ENCODE measurements at regions not wholly inside any gene's neighbourhood (a gene's known extent, or its start where the extent isn't known, plus 50 kb on each side); places are given as distances from the start of the nearest gene placed in this dataset.
"Not testable (repeated sequence)": the region's sequence is repeated elsewhere in the genome, so short reads cannot be mapped to it uniquely, and the experiment has no call there.

DNA sequence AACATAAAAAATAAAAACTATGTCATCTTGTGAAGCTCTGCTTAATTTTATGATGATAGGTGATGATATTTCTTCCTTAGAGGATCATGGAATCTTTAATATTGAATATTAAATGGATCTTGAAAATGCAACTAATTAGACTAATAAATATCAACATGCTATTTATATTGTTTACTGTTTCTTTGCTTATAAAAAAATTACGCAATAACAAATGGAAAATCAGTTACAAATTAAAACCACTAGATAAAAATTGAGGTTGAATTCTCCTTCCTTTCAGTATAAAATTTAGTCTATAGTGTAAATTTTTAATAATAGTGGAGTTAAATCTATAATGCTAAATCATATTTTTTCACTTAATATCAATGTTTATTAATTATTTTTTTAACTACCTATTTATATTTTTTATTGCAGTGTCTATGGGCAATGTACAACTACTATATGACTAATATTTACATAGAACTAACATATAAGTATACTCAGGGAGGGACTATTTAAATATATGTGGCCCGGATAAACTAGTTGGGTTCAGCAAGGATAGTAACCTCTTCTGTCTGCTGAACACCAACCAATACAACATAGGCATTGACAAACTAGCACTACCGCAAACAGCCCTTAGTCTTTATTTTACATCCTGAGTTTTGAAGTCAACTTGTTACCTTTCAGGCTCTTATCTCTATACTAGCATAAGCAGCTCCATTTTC is 628.0 kb downstream of the EFNB2 start:
- no peak for DNase-seq

DNA sequence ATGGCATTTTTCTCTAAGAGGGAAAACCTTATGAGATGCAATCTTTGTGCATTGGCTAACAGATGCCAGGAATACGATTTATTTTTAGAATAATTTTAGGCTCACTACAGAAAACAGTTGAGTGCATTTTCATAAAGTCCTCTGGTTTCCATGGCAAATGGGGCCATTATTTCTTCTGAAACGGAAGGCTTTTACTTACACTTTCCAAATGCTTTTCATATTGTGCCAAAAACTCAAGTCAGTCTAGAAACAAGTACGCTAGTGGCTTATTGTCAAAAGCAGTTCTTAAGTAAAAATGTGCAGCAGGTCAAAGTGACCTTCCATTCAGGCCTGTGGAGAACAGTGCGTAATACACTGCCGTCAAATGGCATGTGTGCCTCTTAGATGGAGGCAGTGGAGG is 628.7 kb downstream of the EFNB2 start:
- DNase-seq, result no peak

DNA sequence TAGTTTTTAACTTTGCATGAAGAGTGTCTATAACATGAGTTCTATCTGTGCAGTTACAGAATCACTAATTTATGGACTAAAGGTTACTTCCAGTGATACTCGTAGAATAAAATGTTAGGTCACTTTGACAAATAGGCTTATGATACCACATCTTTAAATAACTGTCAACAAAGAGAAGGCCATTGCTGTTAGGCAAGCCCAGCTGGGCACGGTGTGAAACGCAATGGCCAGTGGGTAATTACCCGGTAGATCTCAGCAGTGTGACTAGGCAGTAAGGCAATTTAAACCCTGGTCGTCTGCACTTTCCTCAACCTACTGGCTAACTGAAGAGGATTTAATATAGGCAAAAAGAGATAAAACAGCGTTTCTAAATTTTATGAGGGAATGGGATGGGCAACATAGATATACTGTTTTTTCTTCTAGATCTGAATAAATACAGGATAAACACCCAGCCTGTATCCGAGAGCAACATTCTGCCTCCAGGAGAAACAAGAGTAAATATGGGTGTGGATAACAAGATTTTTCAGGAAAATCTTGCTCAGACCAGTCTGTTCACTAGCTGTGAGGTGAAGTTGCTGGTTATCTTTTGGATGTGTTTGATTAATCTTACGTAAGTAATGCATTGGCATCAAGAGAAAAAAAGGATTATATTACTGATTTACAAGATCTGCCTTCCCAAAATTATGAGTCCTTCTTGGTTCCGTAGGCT is 631.3 kb downstream of the EFNB2 start:
- no peak for DNase-seq

DNA sequence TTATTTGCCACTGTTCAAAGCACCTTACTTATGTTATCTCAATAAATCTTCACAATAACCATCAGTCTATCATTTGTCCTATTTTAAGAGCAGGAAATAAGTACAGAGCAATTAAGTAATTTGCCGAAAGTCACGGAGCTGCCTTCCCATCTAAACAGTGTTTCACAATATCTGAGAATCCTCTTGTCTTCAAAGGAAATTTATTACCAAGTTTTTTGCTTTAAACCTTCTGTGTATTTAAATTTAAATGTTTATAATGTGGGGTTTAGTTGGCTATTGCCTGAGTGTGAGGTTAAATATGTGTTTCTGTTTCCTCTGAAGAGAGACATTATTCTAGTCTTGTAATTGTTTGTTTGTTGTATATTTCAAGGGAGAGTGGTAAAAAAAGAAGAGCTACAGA is 633.1 kb downstream of the EFNB2 start:
- no peak for DNase-seq

DNA sequence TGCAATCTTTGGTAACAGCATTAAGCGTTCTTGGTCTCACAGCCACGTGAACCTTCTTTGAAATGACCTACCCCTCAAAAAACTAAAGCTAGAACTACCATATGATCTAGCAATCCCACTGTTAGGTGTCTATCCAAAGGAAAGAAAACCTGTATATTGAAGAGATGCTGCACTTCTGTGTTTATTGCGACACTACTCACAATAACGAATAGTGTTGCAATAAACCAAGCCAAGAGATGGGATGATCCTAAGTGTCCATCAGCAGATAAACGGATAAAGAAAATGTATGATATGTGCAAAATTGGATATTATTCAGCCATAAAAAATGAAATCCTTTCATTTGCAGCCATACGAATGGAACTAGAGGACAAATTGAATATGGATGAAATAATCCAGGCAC is 637.9 kb downstream of the EFNB2 start:
- DNase-seq, result no peak

DNA sequence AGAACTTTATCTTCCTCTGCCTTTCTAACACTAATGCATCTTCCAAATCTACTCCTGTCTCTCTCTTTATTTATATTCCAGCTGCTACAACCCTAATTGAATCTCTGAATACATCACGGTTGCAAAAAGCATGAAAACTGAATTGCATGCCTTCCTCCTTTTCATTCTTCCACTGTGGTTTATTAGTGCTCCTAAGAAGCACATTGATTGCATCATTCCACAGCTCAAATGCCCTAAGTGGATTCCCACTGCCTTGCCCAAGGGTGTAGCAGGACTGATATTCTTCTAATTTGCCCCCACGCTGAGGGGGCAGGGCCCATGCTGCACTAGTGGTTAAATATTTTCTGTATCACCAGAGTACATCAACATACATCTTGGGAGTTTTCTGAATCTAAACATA is 640.8 kb downstream of the EFNB2 start:
- no peak for DNase-seq

DNA sequence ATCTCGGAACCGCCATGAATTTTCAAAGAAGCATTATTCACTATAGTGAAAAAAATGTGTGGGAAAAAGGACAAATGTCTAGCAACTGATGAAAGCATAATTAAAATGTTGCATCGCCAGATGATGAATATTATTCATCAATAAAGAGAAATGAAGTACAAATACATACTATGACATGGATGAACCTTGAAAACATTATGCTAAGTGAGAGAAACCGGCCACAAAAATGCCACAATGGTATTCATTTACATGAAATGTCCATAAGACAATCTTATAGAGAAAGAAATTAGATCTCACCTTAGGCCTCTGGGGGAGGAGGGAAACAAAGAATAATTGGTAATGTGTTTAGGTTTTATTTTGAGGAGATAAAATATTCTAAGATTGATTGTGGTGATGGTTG is 645.0 kb downstream of the EFNB2 start:
- no peak for DNase-seq

DNA sequence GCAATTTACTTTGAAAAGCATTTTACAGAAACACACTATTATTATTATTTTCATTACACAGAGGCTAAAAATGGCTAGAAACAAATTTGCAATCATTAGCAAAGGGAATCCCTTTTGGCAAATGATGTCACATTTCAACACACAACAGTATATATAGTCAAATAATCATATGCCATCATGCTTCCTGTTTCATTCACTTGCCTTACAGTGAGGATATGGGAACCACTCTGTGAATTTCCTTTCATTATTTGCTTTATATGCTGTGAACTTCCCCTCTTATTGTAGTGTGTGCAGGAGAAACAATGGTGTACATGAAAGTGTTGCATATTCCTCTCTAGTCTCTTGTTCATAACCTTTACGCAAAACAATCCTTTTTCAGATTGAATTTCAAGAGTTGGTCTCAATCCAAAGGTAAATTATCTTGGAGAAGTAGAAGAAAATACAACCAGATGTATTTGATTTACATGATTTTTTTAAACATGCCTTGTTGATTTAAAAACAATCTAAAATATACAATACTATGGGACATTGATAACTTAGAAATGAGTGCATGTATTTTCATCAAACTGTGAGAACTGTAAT is 657.3 kb downstream of the EFNB2 start:
- no peak for DNase-seq

DNA sequence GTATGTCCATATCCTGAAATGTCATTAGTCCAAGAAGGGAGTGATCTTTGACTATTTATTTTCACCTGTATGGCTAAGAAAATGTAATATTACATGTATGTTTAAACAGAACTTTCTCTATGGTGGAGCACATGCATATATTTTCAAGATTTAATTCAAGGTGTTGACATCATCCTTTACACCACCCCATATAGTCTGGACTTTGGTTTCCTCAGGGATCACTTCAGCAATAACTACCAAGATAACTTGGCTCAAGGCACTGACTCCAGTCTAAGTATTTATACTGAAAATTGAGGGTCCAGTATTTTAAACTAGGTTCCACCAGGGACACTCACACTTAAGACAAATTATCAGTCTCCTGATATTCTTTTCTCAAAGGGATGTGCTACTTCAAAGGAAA is 660.6 kb downstream of the EFNB2 start:
- no peak for DNase-seq

DNA sequence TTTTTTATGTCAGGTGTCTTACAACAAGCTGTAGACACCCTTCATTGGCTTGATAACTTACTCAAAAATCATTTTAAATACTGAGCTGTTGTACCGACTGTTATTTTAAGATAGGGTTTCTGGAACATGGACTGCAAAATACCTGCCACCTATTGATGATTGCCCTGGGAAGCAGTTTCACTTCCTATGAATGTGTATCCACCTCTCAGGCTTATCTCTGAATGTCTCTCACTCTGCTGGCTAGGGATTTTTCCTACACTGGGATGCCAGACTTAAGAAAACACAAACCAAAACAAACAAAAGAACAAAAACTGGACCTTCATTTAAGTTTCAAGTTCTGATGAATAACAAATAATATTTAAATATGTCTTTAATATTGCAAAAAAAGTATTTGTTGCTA is 663.7 kb downstream of the EFNB2 start:
- no peak for DNase-seq

DNA sequence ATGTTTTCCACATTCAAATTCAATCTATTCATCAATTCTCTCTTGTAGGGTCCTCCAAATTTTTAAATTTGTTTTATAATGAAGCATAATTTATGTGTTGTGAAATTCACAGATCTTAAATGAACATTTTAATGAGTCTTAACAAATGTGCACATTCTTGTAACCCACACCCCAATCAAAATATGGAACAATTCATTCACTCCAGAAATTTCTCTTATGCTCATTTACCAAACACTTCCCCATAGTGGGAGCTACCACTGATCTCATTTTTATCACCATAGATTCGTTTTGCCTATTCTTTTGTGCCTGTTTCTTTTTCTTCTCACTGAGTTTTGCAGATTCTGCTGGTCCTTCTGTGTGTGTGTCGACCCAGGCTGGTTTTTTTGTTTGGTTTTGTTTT is 664.1 kb downstream of the EFNB2 start:
- no peak for DNase-seq

DNA sequence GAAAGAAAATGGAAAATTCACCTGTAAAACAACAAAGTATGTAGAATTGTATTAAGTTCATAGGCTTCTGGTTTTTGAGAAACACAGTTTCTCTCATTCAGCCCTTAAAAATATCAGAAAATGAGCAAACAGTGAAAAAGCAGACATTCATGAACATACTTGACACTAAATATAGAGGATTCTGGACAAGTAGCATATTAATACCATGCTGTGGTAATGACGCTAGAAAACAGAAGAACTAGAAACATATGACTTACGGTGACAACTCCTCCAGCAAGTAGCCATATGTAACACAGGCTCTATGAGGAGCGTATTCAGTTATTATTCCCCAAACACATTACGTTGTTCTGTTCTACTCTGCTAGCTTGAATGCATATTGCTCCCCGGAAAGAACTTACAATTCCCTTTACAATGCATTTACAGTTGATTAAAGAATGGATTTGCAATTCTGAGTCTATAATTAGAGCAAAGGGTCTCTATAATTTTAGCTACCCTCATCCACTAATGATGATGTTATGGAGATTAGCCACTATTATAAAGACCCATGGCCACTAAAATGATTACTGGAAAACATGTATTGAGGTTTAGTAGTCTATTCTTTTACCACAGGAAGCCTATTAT is 672.1 kb downstream of the EFNB2 start:
- DNase-seq, result no peak

DNA sequence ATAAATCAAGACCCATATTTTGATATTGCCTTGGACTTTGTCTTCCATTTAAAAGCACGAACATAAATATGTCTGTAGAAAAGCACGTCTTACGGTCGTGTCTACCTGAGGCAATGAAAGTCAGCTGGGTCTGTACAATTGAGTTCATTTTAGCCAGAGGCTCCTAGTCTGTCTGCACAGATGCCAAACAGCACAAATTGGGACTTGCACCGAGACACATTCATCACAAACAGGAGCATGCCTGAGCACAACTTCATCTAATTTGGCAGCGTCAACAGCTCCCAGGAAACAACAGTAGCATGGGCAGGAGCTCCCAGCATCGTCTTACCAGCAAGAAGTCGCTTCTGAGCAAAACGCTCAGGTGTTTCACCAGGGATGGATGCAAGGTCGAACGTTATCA is 687.0 kb downstream of the EFNB2 start:
- no peak for DNase-seq

DNA sequence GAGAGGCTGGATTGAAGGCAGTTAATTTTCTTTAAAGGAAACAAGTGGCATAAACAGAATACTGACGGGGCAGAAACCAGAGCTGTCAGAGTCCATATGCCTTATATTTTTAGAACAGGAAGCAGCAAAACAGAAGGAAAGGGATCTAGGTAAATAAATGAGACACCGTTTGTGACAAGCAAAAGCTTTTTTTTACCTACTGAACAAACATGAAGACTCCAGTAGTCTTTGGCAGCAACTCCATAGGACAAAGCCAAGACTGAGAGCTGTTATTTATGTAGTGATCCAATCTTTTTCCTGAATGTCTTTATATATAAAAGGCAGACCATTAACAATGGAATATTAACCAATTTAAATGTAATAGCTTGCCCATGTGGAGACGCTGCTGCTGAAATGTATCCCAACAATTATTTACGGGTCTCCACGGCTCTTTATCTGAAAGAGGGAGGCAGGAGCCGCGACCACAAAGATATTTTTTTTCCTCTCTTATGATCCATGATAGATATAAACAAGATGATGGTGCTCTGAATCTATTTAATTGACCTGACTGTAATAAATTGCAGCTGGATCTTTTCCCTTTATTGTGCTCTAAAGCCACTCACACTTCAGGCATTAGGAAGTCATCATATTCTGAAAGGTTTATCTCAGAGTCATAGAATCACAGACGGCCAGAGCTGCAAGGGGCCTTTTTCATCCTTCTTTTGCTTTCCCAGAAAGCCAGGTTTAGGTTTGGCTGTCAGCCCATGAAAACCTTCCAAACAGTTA is 687.8 kb downstream of the EFNB2 start:
- no peak for DNase-seq

DNA sequence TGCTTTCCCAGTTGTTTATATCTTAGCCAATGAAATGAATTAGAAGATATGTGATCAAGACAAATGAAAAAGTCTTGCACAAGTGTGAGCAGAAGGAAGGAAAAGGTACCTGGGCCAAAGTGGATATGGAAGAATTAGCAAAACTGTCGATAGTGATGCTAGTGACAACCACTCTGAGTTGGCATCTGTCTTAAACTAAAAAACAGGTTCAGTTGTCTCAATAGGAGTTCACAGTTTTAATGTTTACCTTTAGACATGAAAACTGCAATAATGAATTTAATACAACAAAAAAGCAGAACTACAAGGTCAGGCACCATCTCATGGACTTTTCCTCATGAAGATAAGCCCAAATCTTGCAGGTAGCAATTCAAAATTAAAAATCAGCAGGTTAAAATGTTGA is 688.5 kb downstream of the EFNB2 start:
- no peak for DNase-seq

DNA sequence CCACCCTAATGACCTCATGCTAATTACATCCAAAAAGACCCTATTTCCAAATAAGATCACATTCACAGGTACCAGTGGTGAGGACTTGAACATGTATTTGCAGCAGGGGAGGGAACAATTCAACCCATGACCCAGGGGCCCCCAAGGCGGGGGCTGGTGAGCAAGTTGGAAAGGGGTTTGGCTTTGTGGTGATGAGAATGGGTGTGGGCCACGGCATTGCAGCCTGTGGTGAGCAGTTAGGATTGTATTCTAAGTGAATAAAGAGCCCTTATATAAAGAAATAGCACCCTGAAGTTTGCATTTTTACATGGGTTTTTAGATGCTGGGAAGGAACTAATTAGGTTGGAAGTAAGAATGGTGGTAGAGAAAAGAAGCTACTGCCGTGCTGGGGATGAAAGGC is 694.2 kb downstream of the EFNB2 start:
- DNase-seq, result no peak

DNA sequence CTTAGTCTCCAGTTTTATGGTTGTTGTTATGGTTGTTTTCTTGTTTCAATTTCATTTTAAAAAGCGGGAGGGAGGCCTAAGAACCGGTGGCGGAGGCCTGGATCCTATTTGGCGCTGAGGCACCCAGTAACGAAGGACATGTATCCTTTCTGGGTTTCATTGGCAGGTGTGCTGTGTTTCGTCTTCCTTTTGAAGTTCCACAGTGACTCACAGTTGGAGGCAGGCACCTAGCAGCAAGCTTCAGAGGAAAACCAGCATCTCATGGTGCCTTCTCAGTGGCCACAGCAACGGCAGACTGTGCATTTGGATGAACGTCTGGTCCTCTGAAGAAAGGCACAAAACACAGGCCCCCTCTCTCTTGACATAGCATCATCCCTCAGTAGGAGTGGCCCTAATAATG is 697.2 kb downstream of the EFNB2 start:
- no peak for DNase-seq

DNA sequence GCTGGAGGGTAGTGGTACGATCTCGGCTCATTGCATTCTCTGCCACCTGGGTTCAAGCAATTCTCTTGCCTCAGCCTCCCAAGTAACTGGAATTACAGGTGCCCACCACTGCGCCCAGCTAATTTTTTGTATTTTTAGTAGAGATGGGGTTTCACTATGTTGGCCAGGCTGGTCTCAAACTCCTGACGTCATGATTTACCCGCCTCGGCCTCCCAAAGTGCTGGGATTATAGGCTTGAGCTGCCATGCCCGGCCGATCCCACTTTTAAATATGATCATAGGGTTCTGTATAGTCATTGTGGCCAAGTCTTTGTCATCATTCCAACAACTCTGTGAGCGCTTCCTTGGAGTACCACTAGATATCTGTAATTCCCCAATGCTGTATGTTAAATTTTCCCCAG is 698.2 kb downstream of the EFNB2 start:
- not testable (repeated sequence) for DNase-seq

DNA sequence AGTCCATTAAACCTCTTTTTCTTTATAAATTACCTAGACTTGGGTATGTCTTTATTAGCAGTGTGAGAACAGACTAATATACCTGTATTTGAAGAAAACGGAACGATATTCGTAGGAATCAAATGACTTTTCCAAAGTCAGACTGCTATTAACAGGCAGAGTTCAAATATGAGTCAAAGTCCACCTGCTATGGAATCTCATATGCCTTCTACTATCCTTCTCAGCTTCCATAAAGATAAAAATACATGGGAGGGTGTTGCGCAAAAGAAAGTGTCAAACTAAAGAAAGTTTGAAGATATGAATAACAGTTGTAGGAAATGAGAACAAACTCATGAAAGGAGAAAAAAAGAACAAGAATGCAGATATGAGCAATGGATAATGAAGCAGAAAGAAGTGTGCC is 704.6 kb downstream of the EFNB2 start:
- no peak for DNase-seq

DNA sequence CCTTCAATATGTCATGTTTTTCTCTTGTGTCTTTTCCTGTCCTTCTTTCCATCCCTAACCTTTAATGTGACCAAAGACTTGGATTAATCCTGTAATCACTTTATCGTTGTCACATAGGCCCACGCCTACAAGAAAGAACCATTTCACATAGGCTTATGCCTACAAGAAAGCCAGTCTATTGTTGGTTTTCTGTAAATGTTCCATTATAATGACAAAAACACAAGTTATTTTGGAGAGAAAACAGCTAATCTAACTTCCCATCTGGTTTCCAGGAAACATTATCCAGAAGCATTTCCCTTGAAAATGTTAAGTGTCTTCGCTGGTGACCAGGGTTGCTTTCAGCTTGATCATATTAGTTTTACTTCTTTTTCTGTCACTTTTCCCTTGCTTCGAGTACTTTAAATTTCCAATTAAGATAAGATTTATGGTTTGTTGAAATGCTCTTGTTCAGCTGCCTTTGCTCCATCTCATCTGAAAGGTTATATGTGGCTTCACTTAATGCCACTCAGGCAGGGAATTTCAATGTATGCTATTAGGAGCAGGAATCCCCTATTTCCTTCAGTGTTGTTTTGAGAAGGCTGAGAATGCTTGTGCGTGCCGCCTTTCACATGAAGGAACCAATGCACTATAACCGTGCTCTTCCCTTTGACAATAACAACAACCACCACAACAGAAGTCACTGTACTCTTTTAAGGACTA is 708.2 kb downstream of the EFNB2 start:
- no peak for DNase-seq

DNA sequence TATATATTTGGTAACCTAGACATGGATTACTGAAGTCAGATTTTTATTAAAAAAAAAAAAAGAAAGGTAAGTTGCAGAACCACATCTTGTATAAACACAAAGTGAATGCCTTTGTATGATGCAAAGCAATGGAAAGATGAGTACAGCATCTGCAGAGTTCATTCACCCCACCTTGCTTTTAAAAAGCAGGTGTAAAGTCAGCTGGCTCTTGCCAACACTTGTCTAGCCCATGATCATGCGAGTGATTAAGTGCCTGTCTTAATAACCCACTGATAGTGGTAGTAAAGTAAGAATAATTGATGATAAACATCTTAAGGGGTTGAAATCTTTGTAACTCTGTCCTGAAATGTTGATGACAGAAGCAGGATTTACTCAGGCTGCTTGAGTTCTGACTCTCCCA is 710.4 kb downstream of the EFNB2 start:
- DNase-seq, result no peak

DNA sequence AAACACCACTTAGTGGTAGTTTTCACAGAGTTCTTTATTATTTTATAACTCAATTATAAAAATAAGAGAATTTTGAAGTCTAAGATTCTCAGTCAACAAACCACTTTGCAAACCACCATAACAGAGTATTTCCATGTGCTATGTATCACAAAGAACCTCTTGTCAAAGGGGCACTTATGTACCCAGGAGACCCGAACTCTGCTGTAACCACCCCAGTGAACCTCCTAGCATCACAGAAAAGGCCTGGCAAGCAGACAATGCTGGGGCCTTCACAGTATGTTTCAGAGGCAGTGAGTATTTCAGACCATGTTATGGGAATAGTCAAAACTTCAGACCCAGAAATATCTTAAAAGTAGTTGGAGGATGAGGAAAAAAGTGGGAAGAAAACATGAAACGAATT is 714.1 kb downstream of the EFNB2 start:
- DNase-seq, result no peak

DNA sequence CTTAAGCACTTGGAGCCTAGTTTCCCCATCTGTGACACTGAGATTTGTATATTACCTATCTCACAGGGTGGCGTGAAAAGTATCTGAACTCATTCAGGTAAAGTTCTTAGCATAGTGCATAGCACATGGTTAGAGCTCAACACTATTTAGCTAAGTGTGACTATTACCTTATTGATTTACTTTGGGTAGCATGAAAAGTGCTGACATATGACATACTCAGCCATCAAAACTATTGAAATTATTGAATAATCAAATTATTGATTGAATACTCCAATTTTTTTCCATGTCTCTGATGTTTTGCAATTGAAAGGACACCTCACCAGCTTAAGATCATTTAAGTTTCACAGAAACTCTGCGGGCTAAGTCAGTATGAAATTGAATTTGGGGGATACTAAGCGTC is 715.0 kb downstream of the EFNB2 start:
- no peak for DNase-seq
